Peyer's patch (tissue), 4 donors: ENCODE measurements at regions not wholly inside any gene's neighbourhood (a gene's known extent, or its start where the extent isn't known, plus 50 kb on each side); places are given as distances from the start of the nearest gene placed in this dataset.

Source experiments
- CTCF ChIP-seq, 6 experiments: fragments of 450-650 bp in 4 of 6; fragments of 200-600 bp in 2 of 6; sonication (generic) in 1 of 6; IDR thresholded peaks; one replicate each; pipeline ENCODE4 v1.5.1; 2017 to 2019; ENCODE audit warnings: antibody characterized with exemption in 6 of 6, mild to moderate bottlenecking in 3 of 6, moderate library complexity in 1 of 6
- POLR2A ChIP-seq, 2 donors: fragments of 450-650 bp; IDR thresholded peaks; one replicate each; pipeline ENCODE4 v1.5.1; 2017; ENCODE audit warnings: antibody characterized with exemption in 2 of 2, mild to moderate bottlenecking in 2 of 2, moderate library complexity in 2 of 2

GRCh38 chr5:155342956-155343355 is 329.4 kb downstream of the KIF4B start:
- TF ChIP-seq CTCF (IDR thresholded peaks at IDR 0.05) (no peak), POLR2A (IDR thresholded peaks at IDR 0.05) (no peak)
